GM18867 (cell line): ENCODE measurements at regions not wholly inside any gene's neighbourhood (a gene's known extent, or its start where the extent isn't known, plus 50 kb on each side); places are given as distances from the start of the nearest gene placed in this dataset.

ENCODE experiments used
- ATAC-seq: cut with Tn5 transposase; IDR thresholded peaks from one replicate; pipeline ENCODE4 v1.9.1; 2021; ENCODE audit warnings: mild to moderate bottlenecking, moderate library complexity; ENCODE audit not compliant: unreplicated experiment

DNA sequence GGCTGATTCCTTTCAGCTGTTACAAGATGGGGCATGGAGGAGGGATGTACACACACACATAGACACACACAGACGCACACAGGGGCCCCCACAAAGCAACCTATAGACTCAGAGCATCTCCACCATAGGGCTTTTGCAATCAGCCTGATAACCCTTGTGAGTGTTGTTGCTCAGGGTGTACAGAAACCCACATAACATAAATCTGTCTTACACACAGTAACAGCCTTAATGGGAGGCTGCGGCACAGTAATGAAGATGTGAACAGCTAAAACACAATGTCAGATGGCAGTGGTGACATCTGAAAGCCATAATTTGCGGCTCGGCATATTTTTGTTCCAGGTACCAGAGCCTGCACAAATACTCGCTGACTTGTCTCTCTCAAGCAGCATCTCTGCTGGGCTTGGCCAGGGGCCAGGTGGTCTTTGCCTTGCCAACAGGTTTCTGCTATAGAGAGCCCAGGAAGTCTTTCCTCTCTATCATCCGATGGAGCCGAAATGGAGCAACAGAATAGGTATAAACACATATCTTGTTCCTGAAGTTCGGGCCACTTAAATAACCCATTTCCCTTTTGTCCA lies 357.2 kb upstream of the GATB start:
- ATAC-seq, result no peak

DNA sequence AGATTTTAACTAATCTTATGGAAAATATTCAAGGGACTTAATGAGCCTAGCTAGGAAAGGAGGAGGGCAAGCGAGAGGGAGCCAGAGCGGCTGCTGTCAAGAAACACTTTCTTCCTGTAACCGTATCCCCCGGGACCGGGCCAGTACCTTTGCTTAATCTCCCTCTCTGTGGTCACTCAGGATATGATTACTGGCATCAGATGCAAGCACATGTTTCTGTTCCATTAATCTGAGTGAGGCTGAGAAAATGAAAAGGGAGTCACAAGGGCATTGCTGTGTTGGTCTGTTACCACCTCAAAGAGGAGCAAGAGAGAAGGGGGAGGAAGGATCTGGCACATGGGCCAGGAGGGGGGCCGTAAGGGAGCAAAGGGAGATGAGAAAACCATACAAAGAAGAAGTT lies 356.7 kb upstream of the GATB start:
- ATAC-seq, result no peak

DNA sequence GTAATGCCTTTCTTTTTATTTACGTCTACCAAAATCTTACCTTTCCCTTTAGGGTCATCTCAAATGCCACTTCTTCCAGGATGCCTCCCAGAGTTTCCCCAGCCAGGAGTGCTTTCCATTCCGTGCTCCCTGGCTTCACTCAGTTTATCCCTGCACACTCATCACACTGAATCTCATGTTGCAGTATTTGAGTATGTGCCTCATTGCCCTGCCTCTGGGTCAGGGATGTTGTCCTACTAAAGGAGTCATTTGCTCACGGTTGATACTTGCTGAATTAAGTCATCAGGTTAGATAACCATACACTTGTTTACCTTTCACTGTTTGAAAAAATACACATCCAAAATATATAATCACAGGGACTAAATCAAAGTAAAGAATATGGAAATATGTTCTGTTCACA lies 356.2 kb upstream of the GATB start:
- no peak for ATAC-seq

DNA sequence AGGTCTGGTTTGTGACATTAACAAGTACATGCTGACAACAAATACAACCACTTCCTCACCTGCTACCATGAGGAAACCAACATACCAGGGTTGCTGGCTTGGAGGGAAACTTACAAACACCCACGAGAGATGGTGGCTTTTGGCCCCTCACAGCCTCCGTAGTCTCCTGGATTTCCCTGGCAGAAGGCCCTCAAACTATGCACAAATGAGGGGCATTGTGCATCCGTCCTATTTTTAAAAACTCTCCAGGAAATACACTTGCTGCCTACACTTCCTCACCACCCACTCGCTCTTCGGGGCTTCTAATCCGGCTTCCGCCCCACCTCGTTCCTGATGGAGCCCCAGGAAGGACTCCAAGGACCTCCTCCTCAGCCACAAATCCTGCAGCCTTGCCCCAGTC lies 355.0 kb upstream of the GATB start:
- no peak for ATAC-seq

DNA sequence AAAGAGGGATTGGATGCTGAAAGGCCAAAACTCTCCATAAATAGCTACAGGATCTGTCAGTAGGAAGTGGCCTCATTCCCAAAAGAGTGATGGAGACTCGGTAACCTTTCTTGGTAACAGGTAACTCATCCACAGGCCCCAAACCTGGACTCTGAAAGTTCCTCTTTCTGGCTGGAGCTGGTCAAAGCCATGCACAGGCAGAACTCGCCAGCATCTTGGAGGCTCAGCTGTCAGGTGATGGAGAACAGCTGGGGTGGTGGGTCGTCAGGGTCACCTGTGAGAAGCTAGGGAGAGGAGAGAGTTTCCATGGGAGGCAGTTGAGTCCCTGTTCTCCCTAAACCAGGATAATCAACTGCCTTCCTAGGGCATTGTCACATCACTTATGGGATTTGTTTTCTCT lies 354.3 kb upstream of the GATB start:
- ATAC-seq, result no peak

DNA sequence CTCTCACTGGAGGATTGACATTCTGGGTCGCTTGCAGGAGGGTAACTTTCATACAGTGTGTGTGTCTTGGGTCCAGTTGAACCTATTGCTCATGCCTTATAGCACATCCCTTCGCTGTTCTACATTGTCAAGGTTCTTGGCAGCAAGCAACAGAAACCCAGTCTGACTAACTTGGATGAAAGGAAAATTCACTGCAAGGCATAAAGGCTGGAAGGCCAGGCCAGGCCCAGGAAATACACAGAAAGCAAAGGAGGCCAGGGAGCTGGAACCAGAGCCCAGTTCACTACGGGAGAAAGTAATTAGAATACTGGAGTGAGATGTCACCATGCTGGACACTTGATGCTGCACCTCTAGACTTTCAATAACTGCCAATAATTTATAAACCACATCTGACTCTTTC lies 353.8 kb upstream of the GATB start:
- ATAC-seq, result no peak

DNA sequence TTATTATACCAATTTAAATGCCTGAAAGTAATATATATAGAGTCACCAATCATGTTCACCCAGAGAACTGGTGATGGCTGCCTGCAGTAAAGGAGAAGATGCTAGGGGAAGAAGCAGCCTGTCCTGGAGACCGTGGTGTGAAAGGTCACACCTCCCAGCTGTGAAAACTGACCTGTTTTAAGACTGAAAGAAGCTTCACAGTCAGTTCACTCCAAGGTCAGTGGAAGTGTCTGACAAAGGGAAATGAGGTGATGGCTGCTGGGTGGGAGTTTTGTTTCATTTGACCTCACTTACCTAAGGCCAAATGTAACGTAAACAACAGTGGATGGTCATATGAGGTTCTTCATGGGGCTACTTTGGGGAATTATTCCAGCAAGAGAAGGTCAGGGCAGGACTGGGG lies 352.1 kb upstream of the GATB start:
- peak; percentile 95 for ATAC-seq

DNA sequence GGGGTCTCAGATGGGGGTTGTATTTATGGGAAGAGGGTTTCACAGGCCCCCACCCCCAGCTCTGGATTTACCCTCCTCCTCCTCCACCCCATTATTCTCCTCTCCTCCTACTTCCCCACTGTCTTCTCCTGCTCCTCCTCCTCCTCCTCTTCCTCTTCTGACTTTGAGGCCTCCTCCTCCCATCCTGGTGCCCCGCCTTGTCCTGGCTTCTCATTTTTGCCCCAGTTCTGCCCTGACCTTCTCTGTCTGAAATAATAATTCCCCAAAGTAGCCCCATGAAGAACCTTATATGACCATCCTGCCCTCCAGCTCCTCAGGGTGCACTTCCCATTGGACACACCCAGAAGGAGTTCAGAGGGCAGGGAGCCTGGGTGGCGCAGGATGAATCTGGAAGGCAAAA lies 351.4 kb upstream of the GATB start:
- no peak for ATAC-seq

DNA sequence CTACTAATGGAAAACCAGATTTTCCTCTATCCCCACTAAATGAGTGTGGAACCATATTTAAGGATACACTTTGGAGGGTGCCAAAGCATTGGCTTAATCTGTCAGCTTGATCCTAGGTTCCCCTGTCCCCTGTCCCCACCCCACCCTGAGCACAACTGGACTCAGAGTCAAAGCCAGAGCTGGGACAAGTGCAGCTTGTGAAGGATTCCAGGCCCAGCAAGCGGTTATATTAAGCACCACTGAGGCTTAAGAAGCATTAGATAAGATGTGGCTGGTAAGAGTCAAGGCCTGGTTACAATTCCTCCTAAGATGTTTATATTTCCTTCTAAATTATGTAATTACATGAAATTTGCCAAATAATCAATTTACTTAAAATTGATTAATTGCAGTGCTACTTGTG lies 350.0 kb upstream of the GATB start:
- no peak for ATAC-seq

DNA sequence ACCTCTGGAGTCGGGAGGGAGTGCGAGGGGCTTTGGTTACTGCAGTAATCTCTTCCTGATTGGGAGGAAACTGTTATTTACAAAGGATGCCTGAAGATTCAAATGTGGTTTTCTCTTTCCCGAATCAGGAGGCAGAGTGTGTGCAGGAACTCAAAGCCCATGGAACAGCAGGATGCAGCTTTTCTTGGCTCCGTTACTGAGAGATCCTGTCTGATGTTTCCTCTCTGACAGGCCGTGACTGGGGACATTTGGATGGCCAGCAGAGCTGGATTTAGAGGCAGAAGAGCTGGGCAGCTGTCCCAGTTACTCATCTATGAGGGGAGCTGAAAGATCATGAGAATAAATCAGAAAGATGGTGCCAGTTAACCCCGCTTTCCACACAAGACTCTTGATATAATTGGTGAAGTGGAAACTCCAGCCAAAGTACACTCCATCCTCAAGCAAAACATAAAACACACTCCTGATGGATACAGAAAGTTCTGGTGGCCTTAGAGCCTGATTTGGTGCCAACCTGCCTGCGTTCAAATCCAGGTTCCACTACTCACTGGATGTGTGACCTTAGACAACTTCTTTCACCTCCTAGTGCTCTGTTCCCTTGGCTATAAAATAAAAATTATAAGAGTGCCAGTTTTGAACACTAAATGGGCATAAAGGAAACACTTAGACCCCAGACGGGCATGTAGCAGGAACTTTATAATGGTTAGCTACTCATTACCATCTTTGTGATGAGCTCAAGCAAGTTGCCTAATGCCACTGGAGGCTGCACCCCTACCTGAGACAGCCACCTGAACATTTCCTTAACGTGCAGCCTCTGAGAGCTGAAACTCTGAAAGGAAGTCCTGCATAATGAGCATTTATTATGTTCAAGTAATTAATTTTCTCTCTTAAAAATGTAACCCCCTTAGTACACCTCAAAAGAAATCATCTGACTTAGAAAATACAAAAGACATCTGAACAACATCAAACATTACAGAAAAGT lies 349.0 kb upstream of the GATB start:
- ATAC-seq, result no peak

DNA sequence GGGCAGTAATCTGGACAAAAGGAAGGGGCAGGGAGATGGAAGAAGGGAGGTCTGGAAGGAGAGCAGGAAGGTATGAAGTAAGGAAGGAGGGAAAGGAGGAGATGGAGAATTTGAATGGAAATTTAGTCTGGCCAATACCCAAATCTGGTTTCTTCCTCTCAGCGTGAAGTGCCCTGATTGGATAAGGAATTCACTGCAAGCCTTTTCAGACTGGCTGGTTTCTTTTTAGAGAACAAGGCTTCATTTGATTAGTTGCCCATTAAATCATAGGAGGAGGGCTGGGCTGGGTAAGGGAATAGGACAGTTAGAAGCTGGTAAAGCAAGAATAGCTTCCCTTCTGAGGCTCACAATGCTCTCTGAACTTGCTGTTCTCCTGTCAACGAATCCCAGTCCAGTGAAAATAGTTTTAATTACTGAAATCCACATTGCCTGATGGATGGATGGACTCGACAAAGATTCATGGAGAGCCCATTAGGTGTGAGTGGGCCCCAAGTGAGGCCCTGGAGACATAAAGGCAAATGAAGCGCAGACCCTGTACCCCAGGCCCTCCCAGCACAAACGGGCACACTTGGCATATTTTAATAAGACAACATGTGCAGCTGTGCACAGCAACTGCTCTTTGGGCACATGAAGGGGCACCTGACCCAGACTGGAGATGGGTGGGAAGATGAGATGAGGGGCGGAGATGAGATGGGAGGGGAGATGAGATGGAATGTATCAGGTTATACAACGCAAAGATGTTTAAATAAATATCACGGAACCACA lies 347.1 kb upstream of the GATB start:
- no peak for ATAC-seq

DNA sequence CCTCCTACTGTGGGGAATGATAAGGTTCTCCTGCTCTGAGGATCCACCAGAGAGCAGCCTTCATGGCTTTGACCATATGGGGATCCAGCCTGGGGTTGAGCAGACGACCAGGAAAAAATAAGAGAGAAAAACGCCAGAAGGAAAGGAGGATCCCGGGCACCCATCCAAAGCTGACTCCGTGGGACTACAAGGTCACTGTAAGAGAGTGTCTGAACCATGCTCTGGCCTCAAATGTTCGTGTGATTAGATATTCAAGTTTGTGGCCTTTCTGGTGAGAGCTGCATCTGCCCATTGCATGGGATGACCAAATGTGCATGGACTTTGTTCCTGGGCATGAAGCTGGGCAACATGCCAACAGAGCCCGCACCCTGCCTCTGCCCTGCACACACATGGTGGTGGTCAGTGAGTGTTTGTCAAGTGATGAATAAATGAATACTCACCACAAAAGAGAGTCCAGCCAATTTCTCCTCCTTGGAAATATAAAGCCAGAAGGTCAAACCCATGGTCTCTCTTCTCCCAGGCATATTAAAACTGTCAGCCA lies 346.0 kb upstream of the GATB start:
- ATAC-seq, result no peak

DNA sequence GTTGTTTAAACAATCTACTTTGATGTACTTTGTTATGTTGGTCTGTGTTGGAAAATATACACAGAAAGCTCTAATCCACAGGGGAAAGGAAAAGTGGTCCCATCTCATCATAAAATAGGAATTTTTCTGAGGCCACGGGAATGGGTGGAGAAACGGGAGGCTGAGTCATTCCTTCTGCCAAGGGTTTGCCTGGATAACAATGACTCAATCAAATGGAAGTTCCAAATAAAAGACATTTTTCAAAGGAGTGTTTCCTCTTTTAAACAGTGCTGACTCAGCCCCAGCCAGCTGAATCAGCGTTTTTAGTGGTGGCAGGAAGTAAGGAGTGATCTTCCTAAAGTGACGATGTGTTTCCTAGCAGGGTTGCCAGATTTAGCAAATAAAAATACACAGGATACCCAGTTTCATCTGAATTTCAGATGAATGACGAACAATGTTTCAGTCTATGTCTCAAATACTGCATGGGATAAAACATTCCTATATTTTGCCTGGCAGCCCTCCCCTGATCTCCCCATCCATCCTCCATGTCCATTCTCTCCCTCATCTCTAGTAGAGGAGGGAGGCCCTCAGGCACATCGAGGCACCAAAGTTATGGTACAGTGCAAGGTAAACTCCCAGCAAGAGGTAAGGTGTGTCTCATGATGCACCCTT lies 345.4 kb upstream of the GATB start:
- ATAC-seq, result no peak

DNA sequence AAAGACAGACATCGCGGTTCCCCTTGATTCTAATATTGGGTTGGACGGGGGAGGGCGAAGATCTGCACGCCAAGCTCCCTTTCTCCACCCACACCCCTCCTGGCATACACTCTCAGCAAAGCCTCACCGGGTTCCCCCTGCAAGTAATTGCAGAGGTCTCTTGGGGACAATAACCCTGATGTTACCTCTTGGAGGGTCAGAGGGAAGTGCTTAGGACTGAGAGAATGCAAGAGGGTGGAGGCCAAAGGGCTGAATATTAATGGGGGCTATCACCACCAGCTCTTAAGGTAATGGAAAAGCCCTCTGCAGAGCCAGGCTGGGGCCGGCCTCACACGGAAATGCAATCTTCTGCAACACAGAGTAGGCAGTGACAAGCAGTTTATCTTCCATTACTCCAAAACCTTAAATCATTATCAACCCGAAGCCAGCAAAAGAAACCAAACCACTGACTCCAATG lies 344.1 kb upstream of the GATB start:
- ATAC-seq, result no peak

DNA sequence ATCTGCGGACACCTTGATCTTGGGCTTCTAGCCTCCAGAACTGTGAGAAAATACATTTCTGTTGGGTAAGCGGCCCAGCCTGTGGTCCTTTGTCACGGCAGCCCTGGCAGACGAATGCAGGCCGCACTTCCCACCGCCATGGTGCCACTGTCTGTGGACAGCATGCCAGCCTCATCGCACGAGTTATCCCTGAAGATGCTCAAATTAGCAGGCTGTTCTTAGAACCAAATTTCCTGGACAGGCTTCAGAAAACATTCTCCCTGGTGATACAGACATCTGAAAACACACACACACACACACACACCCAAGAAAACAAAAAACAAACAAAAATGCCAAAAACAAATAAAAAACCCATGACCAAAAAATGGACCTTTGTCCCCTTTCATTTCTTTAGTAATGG lies 343.5 kb upstream of the GATB start:
- ATAC-seq, result no peak

DNA sequence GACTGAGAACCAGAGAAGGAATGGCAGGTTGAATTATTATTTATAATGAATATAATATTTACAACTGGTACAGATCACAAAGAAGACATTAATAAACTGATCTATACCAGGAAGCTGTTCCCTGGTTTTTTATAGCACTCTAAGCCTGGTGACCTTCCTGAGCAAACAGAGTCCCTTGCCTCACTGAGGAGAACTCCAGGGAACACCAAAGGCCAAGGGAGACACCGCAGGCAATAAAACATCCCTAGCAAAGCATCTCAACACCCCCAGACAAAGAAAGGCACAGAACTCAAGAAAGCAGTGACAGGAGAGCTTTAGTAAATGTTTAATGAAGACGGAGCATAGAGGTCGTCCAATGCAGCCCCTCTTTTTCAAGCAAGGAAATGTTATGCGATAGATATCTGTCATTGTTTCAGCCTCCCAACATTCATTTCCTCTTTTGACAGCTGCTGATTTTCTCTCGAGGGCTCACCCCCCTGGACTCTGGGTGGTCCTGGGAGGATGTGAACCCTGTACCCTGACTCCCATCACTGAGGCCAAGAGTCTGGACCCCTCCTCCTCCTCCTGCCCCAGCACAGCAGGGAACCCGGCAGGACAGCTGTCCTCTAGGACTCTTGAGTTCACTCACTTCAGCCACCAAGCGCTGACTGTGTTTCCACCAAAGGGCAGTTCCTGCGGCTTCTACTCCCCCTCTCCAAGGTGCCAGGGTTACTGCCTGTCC lies 342.5 kb upstream of the GATB start:
- ATAC-seq, result no peak

DNA sequence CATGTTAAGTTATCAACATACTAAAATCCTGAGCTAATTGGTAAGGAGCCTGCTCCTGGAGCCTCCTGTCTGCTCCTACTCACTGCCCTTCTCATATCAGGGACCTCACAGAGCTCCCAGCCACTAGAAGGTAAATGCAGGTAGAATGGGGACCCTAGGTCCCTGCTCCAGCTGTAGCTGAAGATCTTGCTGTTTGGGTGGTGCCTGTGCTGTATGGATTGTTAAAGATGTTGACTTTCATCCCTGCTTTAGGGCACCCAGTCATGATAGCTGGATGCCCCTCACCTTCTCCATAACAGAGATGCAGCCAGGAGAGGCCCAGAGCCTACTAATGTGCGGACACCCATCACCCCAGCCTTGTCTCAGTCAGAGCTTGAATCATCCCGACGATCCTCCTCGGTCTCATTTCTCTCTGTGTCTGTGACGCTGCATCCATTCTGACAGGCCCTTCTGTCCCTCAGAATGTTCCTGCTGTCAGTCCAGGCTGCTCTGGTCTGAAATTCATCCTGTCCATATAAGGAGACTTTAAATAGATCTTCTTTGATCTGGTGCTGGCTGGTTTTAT lies 341.7 kb upstream of the GATB start:
- ATAC-seq, result no peak

DNA sequence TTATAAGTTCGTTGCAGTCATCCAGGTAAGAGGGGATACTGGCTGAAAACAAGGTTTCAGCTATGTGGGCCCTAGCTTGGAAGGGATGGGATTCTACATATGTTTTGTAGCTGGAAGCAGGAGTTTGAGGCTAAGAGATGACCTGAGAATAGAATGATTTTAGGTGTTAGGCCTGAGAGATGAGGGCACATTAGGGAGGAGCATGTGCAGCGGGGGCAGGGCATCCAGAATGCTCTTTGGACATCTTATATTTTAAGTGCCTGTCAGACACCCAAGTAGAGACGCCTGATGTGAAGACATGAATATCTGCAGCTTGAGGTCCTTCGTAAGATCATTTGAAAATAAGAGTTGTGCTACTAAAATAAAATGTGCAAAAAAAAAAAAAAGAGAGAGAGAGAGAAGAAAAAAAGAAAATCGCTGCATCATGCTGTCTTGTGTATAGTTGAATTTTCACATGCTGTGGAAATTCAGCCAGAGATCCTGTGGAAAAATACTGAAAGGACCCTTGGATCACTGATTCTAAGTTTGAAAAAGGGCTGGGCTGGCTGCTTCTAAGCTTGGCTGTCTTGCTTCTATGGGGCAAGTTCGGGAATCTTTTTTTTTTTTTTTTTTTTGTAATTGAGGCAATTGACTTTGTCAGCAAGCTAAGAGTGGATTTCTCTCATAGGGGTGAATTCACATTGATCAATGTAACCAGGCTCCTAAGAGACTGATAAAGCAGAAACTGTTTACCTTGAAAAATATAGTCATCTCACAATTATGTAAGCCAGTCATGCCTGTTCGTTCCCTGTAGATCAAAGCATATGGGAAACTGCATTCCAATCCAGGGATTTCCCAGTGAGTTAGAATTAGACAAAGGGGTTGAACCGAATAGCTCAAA lies 341.0 kb upstream of the GATB start:
- ATAC-seq, result no peak
